Ishikawa (cell line): ENCODE measurements at regions not wholly inside any gene's neighbourhood (a gene's known extent, or its start where the extent isn't known, plus 50 kb on each side); places are given as distances from the start of the nearest gene placed in this dataset.

Source experiments
- CEBPB ChIP-seq: IDR thresholded peaks from 2 replicates; pipeline ENCODE4 v1.6.1; 2012
- EGR1 ChIP-seq: IDR thresholded peaks from 2 replicates; pipeline ENCODE4 v1.6.1; 2012
- EP300 ChIP-seq: IDR thresholded peaks from 2 replicates; pipeline ENCODE4 v1.6.1; 2012; ENCODE audit warnings: borderline replicate concordance
- FOXM1 ChIP-seq: IDR thresholded peaks from 2 replicates; pipeline ENCODE4 v1.6.1; 2012; ENCODE audit warnings: low read depth, borderline replicate concordance
- NFIC ChIP-seq: IDR thresholded peaks from 2 replicates; pipeline ENCODE4 v1.6.1; 2012
- RAD21 ChIP-seq: IDR thresholded peaks from 2 replicates; pipeline ENCODE4 v1.6.1; 2012; ENCODE audit warnings: low read depth
- TAF1 ChIP-seq: IDR thresholded peaks from 2 replicates; pipeline ENCODE4 v1.6.1; 2012; ENCODE audit warnings: low read depth, mild to moderate bottlenecking
- TCF12 ChIP-seq: IDR thresholded peaks from 2 replicates; pipeline ENCODE4 v1.6.1; 2012; ENCODE audit warnings: low read depth
- TEAD4 ChIP-seq: IDR thresholded peaks from 2 replicates; pipeline ENCODE4 v1.6.1; 2012
- YY1 ChIP-seq: IDR thresholded peaks from 2 replicates; pipeline ENCODE4 v1.6.1; 2012; ENCODE audit warnings: low read depth
- ZBTB7A ChIP-seq: IDR thresholded peaks from 2 replicates; pipeline ENCODE4 v1.6.1; 2012; ENCODE audit warnings: low read depth
- TF ChIP-seq, protein P1 (sequence below): IDR thresholded peaks from 2 replicates; pipeline ENCODE4 v1.6.1; 2012
- TF ChIP-seq, protein P2 (sequence below): IDR thresholded peaks from 2 replicates; pipeline ENCODE4 v1.6.1; 2012; ENCODE audit warnings: low read depth, mild to moderate bottlenecking

DNA sequence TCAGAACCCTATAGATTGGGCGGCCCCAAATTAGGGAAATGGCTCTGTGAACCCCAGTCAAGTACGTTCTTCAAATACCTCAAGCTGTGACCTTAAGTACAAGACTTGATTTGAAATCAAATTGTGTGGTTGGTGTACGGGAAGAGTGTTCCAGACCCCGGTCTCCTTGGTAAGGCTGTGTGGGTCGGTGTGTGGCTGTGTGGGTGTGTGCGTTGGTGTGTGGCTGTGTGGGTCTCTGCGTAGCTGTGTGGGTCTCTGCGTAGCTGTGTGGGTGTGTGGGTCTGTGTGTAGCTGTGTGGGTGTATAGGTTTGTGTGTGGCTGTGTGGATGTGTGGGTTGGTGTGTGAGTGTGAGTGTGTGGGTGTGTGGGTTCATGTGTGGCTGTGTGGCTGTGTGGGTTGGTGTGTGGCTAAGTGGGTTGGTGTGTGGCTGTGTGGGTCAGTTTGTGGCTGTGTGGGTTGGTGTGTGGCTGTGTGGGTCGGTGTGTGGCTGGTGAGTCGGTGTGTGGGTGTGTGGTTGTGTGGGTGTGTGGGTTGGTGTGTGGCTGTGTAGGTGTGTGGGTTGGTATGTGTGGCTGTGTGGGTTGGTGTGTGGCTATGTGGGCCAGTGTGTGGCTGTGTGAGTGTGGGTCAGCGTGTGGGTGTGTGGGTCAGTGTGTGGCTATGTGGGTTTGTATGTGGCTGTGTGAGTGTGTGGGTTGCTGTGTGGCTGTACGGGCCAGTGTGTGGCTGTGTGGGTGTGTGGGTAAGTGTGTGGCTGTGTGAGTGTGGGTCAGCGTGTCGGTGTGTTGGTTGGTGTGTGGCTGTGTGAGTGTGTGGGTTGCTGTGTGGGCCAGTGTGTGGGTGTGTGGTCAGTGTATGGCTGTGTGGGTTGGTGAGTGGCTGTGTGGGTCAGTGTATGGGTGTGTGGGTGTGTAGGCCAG lies 238.7 kb upstream of the ZFHX3 start:
- no peak for TF ChIP-seq RAD21
- TF ChIP-seq ZBTB7A = no peak
- TF ChIP-seq TEAD4 = no peak
- TF ChIP-seq CEBPB = no peak
- TF ChIP-seq, protein P1, sequence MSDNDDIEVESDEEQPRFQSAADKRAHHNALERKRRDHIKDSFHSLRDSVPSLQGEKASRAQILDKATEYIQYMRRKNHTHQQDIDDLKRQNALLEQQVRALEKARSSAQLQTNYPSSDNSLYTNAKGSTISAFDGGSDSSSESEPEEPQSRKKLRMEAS = no peak
- TF ChIP-seq TAF1 = no peak
- TF ChIP-seq, protein P2, sequence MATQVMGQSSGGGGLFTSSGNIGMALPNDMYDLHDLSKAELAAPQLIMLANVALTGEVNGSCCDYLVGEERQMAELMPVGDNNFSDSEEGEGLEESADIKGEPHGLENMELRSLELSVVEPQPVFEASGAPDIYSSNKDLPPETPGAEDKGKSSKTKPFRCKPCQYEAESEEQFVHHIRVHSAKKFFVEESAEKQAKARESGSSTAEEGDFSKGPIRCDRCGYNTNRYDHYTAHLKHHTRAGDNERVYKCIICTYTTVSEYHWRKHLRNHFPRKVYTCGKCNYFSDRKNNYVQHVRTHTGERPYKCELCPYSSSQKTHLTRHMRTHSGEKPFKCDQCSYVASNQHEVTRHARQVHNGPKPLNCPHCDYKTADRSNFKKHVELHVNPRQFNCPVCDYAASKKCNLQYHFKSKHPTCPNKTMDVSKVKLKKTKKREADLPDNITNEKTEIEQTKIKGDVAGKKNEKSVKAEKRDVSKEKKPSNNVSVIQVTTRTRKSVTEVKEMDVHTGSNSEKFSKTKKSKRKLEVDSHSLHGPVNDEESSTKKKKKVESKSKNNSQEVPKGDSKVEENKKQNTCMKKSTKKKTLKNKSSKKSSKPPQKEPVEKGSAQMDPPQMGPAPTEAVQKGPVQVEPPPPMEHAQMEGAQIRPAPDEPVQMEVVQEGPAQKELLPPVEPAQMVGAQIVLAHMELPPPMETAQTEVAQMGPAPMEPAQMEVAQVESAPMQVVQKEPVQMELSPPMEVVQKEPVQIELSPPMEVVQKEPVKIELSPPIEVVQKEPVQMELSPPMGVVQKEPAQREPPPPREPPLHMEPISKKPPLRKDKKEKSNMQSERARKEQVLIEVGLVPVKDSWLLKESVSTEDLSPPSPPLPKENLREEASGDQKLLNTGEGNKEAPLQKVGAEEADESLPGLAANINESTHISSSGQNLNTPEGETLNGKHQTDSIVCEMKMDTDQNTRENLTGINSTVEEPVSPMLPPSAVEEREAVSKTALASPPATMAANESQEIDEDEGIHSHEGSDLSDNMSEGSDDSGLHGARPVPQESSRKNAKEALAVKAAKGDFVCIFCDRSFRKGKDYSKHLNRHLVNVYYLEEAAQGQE = no peak
- TF ChIP-seq EGR1 = no peak
- TF ChIP-seq EP300 = no peak
- no peak for TF ChIP-seq TCF12
- TF ChIP-seq FOXM1 = no peak
- no peak for TF ChIP-seq NFIC
- TF ChIP-seq YY1 = no peak
